ENCODE measurements at regions not wholly inside any gene's neighbourhood (a gene's known extent, or its start where the extent isn't known, plus 50 kb on each side); places are given as distances from the start of the nearest gene placed in this dataset.

GRCh38 chr6:88383183-88383582 lies 217.0 kb upstream of the CNR1 start:
- DNase-seq (ENCODE audit: low read depth in 2 of 2) = no peak

GRCh38 chr6:88381289-88381642 lies 215.1 kb upstream of the CNR1 start:
- DNase-seq (ENCODE audit: low read depth in 2 of 2) = no peak

GRCh38 chr6:88380618-88381288 lies 214.6 kb upstream of the CNR1 start:
- no peak for DNase-seq (ENCODE audit: low read depth in 2 of 2)

- no peak for DNase-seq (ENCODE audit: low read depth in 2 of 2)
These were observed 213.9 kb upstream of the CNR1 start for GRCh38 chr6:88380083-88380482.

- no peak for DNase-seq (ENCODE audit: low read depth in 2 of 2)
These were observed 212.5 kb upstream of the CNR1 start for GRCh38 chr6:88378639-88379038.

- no peak for DNase-seq (ENCODE audit: low read depth in 2 of 2)
These were observed 211.9 kb upstream of the CNR1 start for GRCh38 chr6:88377976-88378568.

- peak in 1 of 2 experiments; percentile 36 for DNase-seq (ENCODE audit: low read depth in 2 of 2)
These were observed 210.7 kb upstream of the CNR1 start for GRCh38 chr6:88376768-88377387.

GRCh38 chr6:88376197-88376596 lies 210.1 kb upstream of the CNR1 start:
- DNase-seq (ENCODE audit: low read depth in 2 of 2) = no peak

GRCh38 chr6:88374553-88374952 lies 208.4 kb upstream of the CNR1 start:
- no peak for DNase-seq (ENCODE audit: low read depth in 2 of 2)

- no peak for DNase-seq (ENCODE audit: low read depth in 2 of 2)
These were observed 205.3 kb upstream of the CNR1 start for GRCh38 chr6:88371480-88371879.

- no peak for DNase-seq (ENCODE audit: low read depth in 2 of 2)
These were observed 204.1 kb upstream of the CNR1 start for GRCh38 chr6:88370127-88370710.

- no peak for DNase-seq (ENCODE audit: low read depth in 2 of 2)
These were observed 203.1 kb upstream of the CNR1 start for GRCh38 chr6:88369262-88369661.

- peak in 1 of 2 experiments; percentile 31 for DNase-seq (ENCODE audit: low read depth in 2 of 2)
These were observed 202.1 kb upstream of the CNR1 start for GRCh38 chr6:88368071-88368787.

GRCh38 chr6:88367248-88367647 lies 201.1 kb upstream of the CNR1 start:
- no peak for DNase-seq (ENCODE audit: low read depth in 2 of 2)

- no peak for DNase-seq (ENCODE audit: low read depth in 2 of 2)
These were observed 200.5 kb upstream of the CNR1 start for GRCh38 chr6:88366672-88367071.

- no peak for DNase-seq (ENCODE audit: low read depth in 2 of 2)
These were observed 199.5 kb upstream of the CNR1 start for GRCh38 chr6:88365656-88366055.

- no peak for DNase-seq (ENCODE audit: low read depth in 2 of 2)
These were observed 199.1 kb upstream of the CNR1 start for GRCh38 chr6:88365230-88365629.

- no peak for DNase-seq (ENCODE audit: low read depth in 2 of 2)
These were observed 195.6 kb upstream of the CNR1 start for GRCh38 chr6:88361754-88362153.

- no peak for DNase-seq (ENCODE audit: low read depth in 2 of 2)
These were observed 195.2 kb upstream of the CNR1 start for GRCh38 chr6:88361298-88361697.

GRCh38 chr6:88360203-88360797 lies 194.2 kb upstream of the CNR1 start:
- no peak for DNase-seq (ENCODE audit: low read depth in 2 of 2)

GRCh38 chr6:88359530-88360202 lies 193.5 kb upstream of the CNR1 start:
- no peak for DNase-seq (ENCODE audit: low read depth in 2 of 2)

Data from fibroblast of skin of left biceps (primary cell).